Stimulated activated CD4-positive, alpha-beta T cell treated with anti-CD3 and anti-CD28 coated beads, Interleukin-12 subunit alpha, Interleukin-12 subunit beta, amount 100 ng/mL, for 4 hours (primary cell): ENCODE measurements at regions not wholly inside any gene's neighbourhood (a gene's known extent, or its start where the extent isn't known, plus 50 kb on each side); places are given as distances from the start of the nearest gene placed in this dataset.
"Not testable (repeated sequence)": the region's sequence is repeated elsewhere in the genome, so short reads cannot be mapped to it uniquely, and the experiment has no call there.

Experiments used
- DNase-seq: peaks from one replicate; pipeline ENCODE4 v3.0.0-alpha.2; 2020

GRCh38 chr15:56806148-56806536 lies 72.8 kb upstream of the ZNF280D start:
- no peak for DNase-seq

DNA sequence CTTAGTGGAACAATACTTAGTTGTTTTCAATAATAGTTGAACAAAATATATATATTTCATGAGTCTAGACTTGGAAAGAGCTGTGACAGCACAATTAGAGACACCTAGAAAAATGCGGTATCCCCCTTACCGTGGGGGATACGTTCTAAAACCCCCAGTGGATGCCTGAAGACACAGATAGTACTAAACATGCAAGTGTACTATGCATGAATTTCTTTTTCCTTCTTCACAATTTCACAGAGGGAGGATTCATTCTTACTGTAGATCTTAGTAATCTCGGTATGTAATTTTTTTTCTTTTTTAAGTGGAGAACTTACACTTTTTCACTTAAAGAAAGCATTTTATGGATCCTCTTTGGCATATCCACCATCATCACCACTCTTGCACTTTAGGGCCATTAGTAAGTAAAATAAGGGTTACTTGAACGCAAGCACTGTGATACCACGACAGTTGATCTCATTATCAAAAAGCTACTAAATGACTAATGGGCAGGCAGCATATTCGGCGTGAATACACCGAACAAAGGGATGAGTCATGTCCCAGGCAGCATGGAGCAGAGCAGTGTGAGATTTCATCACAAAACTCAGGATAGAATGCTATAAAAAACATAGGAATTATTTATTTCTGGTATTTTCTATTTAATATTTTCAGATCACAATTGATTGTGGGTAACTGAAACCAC lies 72.3 kb upstream of the ZNF280D start:
- no peak for DNase-seq

DNA sequence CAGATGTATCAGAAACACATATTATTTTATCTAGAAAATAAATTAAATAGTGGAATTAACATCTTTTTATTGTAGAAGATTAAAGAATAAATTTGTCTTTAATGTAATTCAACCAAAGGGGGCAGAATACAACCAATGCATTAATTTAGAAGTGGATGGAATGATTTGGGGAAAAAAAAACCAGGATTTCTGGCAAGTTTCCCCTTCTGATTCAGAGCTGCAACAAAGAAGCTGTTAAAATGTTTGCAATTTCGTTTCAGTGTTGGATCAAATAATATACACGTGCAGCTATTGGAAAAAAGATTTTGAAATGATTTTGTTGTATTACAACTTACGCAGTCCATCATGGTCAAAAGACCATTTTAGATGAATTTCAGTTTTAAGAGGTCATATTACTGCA lies 71.6 kb upstream of the ZNF280D start:
- DNase-seq: no peak

GRCh38 chr15:56804279-56804678 lies 71.0 kb upstream of the ZNF280D start:
- no peak for DNase-seq

DNA sequence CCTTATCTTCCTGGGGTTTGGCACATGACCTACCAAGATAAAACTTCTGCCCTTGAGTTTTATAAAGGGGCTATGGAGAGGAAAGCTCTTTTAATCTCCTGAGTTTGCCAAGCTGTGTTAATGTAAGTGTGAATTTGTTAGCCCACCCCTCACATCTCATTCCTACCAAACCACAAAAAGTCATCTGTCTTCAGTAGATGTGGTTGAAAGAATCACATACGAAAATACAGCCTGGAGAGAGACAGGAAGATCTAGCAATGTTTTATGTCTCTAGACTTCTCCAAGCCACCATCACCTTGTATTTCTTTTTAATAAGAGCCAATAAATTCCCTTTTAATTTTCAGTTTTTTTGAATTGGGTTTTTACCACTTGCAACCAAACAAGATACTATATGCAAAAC lies 68.9 kb upstream of the ZNF280D start:
- DNase-seq: no peak

- DNase-seq: no peak
Measured at GRCh38 chr15:56798639-56799038, 65.3 kb upstream of the ZNF280D start.

- no peak for DNase-seq
Measured at GRCh38 chr15:56797720-56798275, 64.5 kb upstream of the ZNF280D start.

GRCh38 chr15:56795502-56795901 lies 62.2 kb upstream of the ZNF280D start:
- no peak for DNase-seq

DNA sequence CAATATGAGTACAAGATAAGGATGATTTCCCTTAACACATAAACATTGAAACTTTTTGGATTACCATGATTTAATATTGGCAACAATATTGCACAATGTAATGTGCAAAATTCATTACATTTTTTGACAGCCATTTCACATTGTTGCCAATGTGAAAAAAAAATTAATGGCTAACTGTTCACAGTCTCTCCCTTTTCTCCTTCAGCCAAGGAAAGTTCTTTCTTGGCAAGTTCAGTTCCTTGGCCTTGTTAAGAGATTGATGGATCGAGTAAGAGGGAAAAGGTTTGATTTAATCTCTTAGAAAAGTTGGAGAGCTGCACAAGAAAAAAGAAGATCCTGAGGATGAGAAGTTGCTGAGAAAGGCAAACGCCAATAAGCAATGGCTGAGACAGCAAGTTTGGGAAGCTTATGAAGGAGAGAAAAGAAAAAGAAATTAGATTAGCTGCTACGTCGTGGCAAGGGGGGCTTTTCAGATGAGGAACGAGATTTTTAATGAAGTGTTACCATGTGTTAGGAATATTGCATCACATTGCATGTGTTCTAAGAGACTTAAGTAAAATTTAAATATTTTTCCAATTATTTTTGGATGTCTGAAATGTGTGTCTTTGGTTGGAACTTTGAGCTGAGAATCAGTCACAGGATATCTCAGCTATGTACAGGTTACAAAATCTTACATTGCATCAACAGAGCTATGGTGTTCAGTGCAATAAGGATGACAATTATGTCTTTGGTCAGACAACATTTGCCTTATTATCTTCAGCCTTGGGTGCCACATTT lies 61.4 kb upstream of the ZNF280D start:
- DNase-seq: no peak

DNA sequence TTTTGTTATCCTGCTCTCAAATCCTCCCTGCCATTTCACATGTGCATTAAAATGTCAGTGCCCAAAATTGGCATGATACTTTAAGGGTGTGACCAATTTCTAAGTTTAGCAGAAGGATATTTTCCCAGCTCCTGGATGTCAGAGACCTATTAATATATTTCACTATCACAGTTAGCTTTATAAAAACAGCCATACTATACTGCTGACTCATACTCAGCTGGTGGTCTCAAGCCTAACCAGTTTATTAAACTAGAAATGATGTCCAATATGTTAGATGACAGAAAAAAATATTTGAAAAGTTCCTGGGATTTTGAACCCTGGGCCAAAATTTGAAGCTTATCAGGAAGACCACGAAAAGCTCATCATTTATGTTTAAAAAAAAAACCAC lies 60.9 kb upstream of the ZNF280D start:
- no peak for DNase-seq

DNA sequence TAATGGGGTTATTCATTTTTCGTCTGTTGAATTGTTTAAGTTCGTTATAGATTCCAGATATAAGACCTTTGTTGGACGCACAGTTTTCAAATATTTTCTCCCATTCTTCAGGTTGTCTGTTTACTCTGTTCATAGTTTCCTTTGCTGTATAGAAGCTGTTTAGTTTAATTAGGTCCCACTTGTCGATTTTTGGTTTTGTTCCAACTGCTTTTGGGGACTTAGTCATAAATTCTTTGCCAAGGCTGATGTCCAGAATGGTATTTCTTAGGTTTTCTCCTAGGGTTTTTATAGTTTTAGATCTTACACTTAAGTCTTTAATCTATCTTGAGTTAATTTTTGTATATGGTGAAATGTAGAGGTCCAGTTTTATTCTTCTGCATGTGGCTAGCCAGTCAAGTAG lies 58.9 kb upstream of the ZNF280D start:
- DNase-seq: no peak

GRCh38 chr15:56791521-56791920 lies 58.2 kb upstream of the ZNF280D start:
- not testable (repeated sequence) for DNase-seq

GRCh38 chr15:56788359-56788758 lies 55.0 kb upstream of the ZNF280D start:
- DNase-seq: no peak

- DNase-seq: no peak
Measured at GRCh38 chr15:56786966-56787365, 53.7 kb upstream of the ZNF280D start.

DNA sequence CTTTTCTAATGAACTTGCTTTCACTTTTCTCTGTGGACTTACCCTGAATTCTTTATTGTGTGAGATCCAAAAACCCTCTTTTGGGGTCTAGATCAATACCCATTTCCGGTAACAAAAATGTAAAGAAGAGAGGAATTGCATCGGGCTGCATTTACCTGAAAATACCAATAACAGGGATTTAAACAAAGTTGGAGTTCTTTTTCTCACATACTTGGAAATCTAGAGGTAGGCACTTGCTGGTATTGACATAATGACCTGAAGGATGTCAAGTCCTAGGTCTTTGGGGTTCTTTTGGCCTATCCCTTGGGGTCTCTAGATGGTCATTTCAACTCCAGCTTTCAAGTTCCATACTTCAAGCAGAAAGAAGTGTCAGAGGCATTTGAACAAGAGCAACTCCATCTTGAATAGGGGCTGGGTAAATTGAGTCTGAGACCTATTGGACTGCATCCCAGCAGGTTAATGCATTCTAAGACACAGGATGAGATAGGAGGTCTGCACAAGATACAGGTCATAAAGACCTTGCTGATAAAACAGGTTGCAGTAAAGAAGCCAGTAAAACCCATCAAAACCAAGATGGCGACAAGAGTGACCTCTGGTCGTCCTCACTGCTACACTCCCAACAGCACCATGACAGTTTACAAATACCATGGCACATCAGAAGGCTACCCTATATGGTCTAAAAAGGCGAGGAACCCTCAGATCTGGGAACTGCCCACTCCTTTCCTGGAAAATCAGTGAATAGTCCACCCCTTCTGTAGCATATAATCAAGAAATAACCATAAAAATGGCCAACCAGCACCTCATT lies 50.8 kb upstream of the ZNF280D start:
- DNase-seq: no peak

- no peak for DNase-seq
Measured at GRCh38 chr15:56783156-56783856, 50.0 kb upstream of the ZNF280D start.
